HepG2 (cell line): ENCODE measurements at regions not wholly inside any gene's neighbourhood (a gene's known extent, or its start where the extent isn't known, plus 50 kb on each side); places are given as distances from the start of the nearest gene placed in this dataset.

ENCODE experiments used
- ARNT ChIP-seq: fragments of 450-650 bp; IDR thresholded peaks from 2 replicates; pipeline ENCODE4 v1.6.1; 2017
- CTCF ChIP-seq: sonication (generic); formaldehyde crosslinking; IDR thresholded peaks from 2 replicates; pipeline ENCODE4 v1.5.0; 2020; ENCODE audit warnings: mild to moderate bottlenecking, missing genetic modification reagents, moderate library complexity
- EZH2 ChIP-seq: conservative IDR thresholded peaks from 2 replicates; pipeline ENCODE4 v1.6.1; 2012; ENCODE audit warnings: mild to moderate bottlenecking, low read depth, low read length, moderate library complexity
- FOXK2 ChIP-seq: fragments of 450-650 bp; IDR thresholded peaks from 2 replicates; pipeline ENCODE4 v1.6.1; 2016
- TCF12 ChIP-seq, 2 experiments: fragments of 450-650 bp in 1 of 2; sonication (generic) in 1 of 2; formaldehyde crosslinking in 1 of 2; IDR thresholded peaks; 2 replicates each; pipeline versions ENCODE4 v1.6.1 to v1.8.0; 2017 to 2022; ENCODE audit warnings: antibody characterized with exemption in 1 of 2, mild to moderate bottlenecking in 1 of 2, missing genetic modification reagents in 1 of 2, moderate library complexity in 1 of 2
- ZNF768 ChIP-seq: sonication (generic); formaldehyde crosslinking; IDR thresholded peaks from 2 replicates; pipeline ENCODE4 v1.4.0; 2020; ENCODE audit warnings: missing genetic modification reagents

- TF ChIP-seq ARNT, result no peak
- TF ChIP-seq ZNF768 (CRISPR knock-in tag), result no peak
- TF ChIP-seq FOXK2, result no peak
- TF ChIP-seq EZH2, result no peak
- TF ChIP-seq CTCF (CRISPR knock-in tag), result no peak
- no peak for TF ChIP-seq TCF12 (IDR thresholded peaks at IDR 0.05)
- TF ChIP-seq TCF12 (CRISPR knock-in tag; IDR thresholded peaks at IDR 0.05), result no peak
These were observed 553.6 kb upstream of the BOD1L1 start for GRCh38 chr4:14180983-14181601.
